Gastroesophageal sphincter (tissue), 4 donors: ENCODE measurements at regions not wholly inside any gene's neighbourhood (a gene's known extent, or its start where the extent isn't known, plus 50 kb on each side); places are given as distances from the start of the nearest gene placed in this dataset.

ENCODE experiments used
- ATAC-seq: fragments of 150-250 bp; one replicate; pipeline ENCODE4 v1.9.1; 2016; ENCODE audit warnings: mild to moderate bottlenecking, moderate library complexity
- H3K27ac ChIP-seq, 4 donors: fragments of 200-600 bp; sonication (generic) in 3 of 4; 1 replicate in 3 of 4; 2 replicates in 1 of 4; pipeline ENCODE4 v1.5.1; 2016 to 2019
- H3K27me3 ChIP-seq: fragments of 200-600 bp; sonication (generic); one replicate; pipeline ENCODE4 v1.5.1; 2019
- H3K36me3 ChIP-seq, 2 donors: fragments of 200-600 bp; sonication (generic); one replicate each; pipeline ENCODE4 v1.5.1; 2019; ENCODE audit warnings: control low read depth in 1 of 2
- H3K4me1 ChIP-seq, 3 donors: fragments of 200-600 bp; sonication (generic); 1 replicate in 2 of 3; 2 replicates in 1 of 3; pipeline ENCODE4 v1.5.1; 2016 to 2019; ENCODE audit warnings: control low read depth in 2 of 3
- H3K4me3 ChIP-seq, 2 donors: fragments of 200-600 bp; sonication (generic); one replicate each; pipeline ENCODE4 v1.5.1; 2019; ENCODE audit warnings: mild to moderate bottlenecking in 1 of 2, moderate library complexity in 1 of 2
- H3K9me3 ChIP-seq, 3 donors: fragments of 200-600 bp; sonication (generic); one replicate each; pipeline ENCODE4 v1.5.1; 2017 to 2019; ENCODE audit warnings: control low read depth in 2 of 3
- EP300 ChIP-seq: sonication (generic); formaldehyde crosslinking; IDR thresholded peaks from one replicate; pipeline ENCODE4 v1.6.1; 2017; ENCODE audit warnings: antibody characterized with exemption, mild to moderate bottlenecking
- POLR2A ChIP-seq, 2 donors: fragments of 450-650 bp; IDR thresholded peaks; one replicate each; pipeline ENCODE4 v1.6.1; 2017; ENCODE audit warnings: antibody characterized with exemption in 2 of 2, mild to moderate bottlenecking in 2 of 2, moderate library complexity in 1 of 2
- POLR2AphosphoS5 ChIP-seq: sonication (generic); formaldehyde crosslinking; IDR thresholded peaks from one replicate; pipeline ENCODE4 v1.6.1; 2017; ENCODE audit warnings: antibody characterized with exemption
- WGBS, 2 donors: methylation state at CpG; one replicate each; pipeline ENCODE4 v1.1.5; 2018; ENCODE audit warnings: low coverage in 1 of 2; 5-methylcytosine and 5-hydroxymethylcytosine counted together
- TF ChIP-seq, protein P1 (sequence below), 4 experiments: fragments of 200-600 bp in 2 of 4; fragments of 450-650 bp in 2 of 4; sonication (generic) in 1 of 4; IDR thresholded peaks; one replicate each; pipeline ENCODE4 v1.5.1; 2017 to 2019; ENCODE audit warnings: antibody characterized with exemption in 4 of 4, mild to moderate bottlenecking in 2 of 4, moderate library complexity in 2 of 4

DNA sequence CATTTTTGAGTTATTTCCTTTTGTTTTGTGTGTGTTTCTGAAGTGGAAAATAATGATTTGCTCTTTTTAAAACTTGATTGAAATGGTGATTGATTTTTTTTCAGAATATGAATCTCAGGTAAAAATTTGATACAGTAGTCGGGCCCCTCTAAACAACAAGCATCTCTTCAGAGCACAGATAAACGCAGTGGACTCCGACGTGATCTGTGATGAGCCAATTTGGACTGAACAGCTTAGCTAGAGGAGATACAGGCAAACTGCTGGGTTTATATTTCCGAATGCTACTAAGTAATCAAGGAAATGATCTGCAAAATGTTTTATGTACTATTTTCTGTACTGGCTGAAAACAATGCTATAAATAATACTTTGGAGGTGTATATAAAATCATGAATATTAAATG, 705.7 kb upstream of the RGS18 start:
- H3K36me3 ChIP-seq, result no peaks in the 10 kb centered on the region
- no peaks in the 10 kb centered on the region for H3K4me1 ChIP-seq
- no peaks in the 10 kb centered on the region for H3K27me3 ChIP-seq
- ATAC-seq, result no peak
- TF ChIP-seq POLR2AphosphoS5, result no peak
- TF ChIP-seq, protein P1, sequence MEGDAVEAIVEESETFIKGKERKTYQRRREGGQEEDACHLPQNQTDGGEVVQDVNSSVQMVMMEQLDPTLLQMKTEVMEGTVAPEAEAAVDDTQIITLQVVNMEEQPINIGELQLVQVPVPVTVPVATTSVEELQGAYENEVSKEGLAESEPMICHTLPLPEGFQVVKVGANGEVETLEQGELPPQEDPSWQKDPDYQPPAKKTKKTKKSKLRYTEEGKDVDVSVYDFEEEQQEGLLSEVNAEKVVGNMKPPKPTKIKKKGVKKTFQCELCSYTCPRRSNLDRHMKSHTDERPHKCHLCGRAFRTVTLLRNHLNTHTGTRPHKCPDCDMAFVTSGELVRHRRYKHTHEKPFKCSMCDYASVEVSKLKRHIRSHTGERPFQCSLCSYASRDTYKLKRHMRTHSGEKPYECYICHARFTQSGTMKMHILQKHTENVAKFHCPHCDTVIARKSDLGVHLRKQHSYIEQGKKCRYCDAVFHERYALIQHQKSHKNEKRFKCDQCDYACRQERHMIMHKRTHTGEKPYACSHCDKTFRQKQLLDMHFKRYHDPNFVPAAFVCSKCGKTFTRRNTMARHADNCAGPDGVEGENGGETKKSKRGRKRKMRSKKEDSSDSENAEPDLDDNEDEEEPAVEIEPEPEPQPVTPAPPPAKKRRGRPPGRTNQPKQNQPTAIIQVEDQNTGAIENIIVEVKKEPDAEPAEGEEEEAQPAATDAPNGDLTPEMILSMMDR (IDR thresholded peaks at IDR 0.05), result no peak
- WGBS, 2 donors, result 75 to 86% methylated on average over 5 of the region's 5 CpGs
- H3K27ac ChIP-seq, result no peak overlapping the region
- no peak overlapping the region for H3K4me3 ChIP-seq
- H3K9me3 ChIP-seq, result no peaks in the 10 kb centered on the region

DNA sequence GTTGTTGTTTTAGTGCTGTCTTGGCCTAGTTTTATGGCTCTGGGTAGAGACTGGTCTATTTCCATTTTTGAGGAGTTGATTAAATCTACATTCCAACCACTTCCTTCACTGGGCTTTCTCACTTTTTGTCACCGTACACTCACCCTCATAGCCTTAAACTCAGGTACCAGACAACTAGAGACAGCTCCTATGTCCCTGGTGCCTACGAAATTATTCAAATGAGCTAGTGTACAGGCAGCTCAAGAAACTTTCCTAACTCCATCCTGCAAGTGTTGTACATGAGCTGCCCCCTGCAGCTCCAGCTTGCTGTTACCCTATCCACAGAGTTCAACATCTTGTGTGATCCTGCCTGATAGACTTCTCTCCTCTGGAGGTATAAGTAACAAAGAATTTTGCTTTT, 704.8 kb upstream of the RGS18 start:
- WGBS, 2 donors, result 63 to 70% methylated on average over 2 of the region's 2 CpGs
- TF ChIP-seq, protein P1 (IDR thresholded peaks at IDR 0.05), result no peak
- no peak for TF ChIP-seq EP300
- TF ChIP-seq POLR2A (IDR thresholded peaks at IDR 0.05), result no peak
- TF ChIP-seq POLR2AphosphoS5, result no peak

DNA sequence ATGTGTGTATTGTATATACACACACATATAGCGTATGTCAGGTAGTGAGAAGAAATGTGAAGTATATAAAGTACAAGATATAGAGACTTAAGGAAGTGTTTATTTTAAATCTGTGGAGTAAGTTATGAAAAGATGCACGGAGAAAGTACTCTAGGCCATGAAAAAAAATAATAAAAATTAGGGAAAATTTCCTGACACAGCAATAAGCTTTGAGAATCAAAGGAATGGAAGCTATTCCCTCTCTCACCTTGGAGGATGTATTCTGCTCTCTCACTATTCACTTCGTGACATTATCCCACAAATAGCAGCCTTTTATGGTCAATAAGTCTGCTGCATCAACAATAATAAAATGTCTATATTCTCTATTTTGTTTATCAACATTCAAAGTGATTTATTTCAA, 700.4 kb upstream of the RGS18 start:
- H3K4me3 ChIP-seq, result no peak overlapping the region
- no peaks in the 10 kb centered on the region for H3K4me1 ChIP-seq
- ATAC-seq, result no peak
- H3K36me3 ChIP-seq, result no peaks in the 10 kb centered on the region
- H3K27ac ChIP-seq, result no peak overlapping the region
- no peaks in the 10 kb centered on the region for H3K27me3 ChIP-seq
- WGBS, 2 donors, result 78 to 87% methylated on average over 3 of the region's 3 CpGs
- TF ChIP-seq POLR2AphosphoS5 (no peak), EP300 (no peak), POLR2A (IDR thresholded peaks at IDR 0.05) (no peak)
- TF ChIP-seq, protein P1 (IDR thresholded peaks at IDR 0.05), result no peak
- no peaks in the 10 kb centered on the region for H3K9me3 ChIP-seq

More for the DNA sequence above, 704.8 kb upstream of the RGS18 start:
- no peak for ATAC-seq
- Histone ChIP-seq H3K36me3 (no peaks in the 10 kb centered on the region), H3K4me1 (no peaks in the 10 kb centered on the region), H3K27ac (no peak overlapping the region), H3K4me3 (no peak overlapping the region), H3K9me3 (no peaks in the 10 kb centered on the region), H3K27me3 (no peaks in the 10 kb centered on the region)

DNA sequence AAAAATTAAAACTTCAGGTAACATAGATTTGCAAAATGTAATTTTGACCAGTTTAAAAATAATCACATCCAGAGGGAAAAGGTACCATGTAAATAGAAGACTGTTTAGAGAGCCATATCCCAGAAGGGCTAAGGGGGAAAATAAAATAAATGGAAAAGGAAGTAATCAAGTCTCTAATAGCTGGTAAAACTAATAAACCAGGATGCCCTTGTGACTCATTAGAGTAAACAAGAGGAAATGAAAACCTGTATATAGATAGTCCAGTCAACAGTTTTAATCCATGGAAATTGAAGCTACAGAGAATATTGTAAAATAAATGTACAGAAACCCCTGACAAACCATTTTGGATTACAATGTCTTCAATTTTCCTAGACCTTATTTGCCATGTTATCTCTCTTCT, 698.0 kb upstream of the RGS18 start:
- H3K9me3 ChIP-seq, result no peaks in the 10 kb centered on the region
- H3K4me1 ChIP-seq, result no peaks in the 10 kb centered on the region
- H3K36me3 ChIP-seq, result no peaks in the 10 kb centered on the region
- no peak overlapping the region for H3K4me3 ChIP-seq
- ATAC-seq, result no peak
- no peaks in the 10 kb centered on the region for H3K27me3 ChIP-seq
- TF ChIP-seq, protein P1 (IDR thresholded peaks at IDR 0.05), result no peak
- no peak overlapping the region for H3K27ac ChIP-seq

DNA sequence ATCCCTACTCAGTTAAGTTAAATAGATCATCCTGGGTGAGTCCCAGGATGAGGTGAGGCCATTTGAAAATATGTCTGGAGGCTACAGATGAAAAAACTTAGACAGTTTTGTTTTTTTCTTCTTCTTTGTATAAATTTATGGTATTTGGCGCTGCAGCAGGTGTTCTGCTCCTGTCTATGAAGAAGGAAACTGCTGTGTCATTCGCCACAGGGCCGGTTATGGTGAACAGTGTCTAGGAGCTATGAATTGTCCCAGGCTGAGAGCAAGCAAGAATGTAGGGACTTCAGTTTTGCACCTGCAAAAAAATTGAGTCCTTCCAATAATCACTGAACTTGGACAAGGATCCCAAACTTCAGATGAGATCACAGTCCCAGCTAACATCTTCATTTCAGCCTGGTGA, 674.3 kb upstream of the RGS18 start:
- 93% methylated on average over 3 of the region's 3 CpGs; no CpG with 5 or more reads in 1 of the 2 donors for WGBS, 2 donors
- Histone ChIP-seq H3K9me3 (peaks cover 0 to 16% (median 0%) of the 10 kb centered on the region in 3 donors), H3K4me3 (no peak overlapping the region), H3K27me3 (no peaks in the 10 kb centered on the region), H3K4me1 (no peaks in the 10 kb centered on the region), H3K27ac (no peak overlapping the region), H3K36me3 (no peaks in the 10 kb centered on the region)
- ATAC-seq, result no peak
- TF ChIP-seq POLR2AphosphoS5 (no peak), EP300 (no peak), POLR2A (IDR thresholded peaks at IDR 0.05) (no peak)
- TF ChIP-seq, protein P1 (IDR thresholded peaks at IDR 0.05), result no peak
